ENCODE measurements at regions not wholly inside any gene's neighbourhood (a gene's known extent, or its start where the extent isn't known, plus 50 kb on each side); places are given as distances from the start of the nearest gene placed in this dataset.

- Histone ChIP-seq H2AFZ (ENCODE audit: low read length) (no peak overlapping the region), H3K18ac (ENCODE audit: extremely low read depth, low read length) (no peak overlapping the region), H4K20me1 (replicated peaks in 1 of 2; ENCODE audit: control insufficient read depth in 1 of 2, insufficient read depth in 2 of 2, low read length in 2 of 2) (no peaks in the 10 kb centered on the region), H2BK20ac (ENCODE audit: low read length) (no peak overlapping the region), H3K27me3 (replicated peaks in 1 of 4; ENCODE audit: control insufficient read depth in 3 of 4, extremely low read depth in 1 of 4, insufficient read depth in 3 of 4, low read length in 3 of 4) (no peaks in the 10 kb centered on the region), H3K9me3 (ENCODE audit: insufficient read depth in 2 of 2, low read depth in 1 of 2, low read length in 1 of 2) (no peaks in the 10 kb centered on the region), H2BK120ac (replicated peaks; ENCODE audit: low read depth, low read length) (no peak overlapping the region), H2BK5ac (ENCODE audit: low read depth, low read length) (no peak overlapping the region), H4K91ac (replicated peaks; ENCODE audit: insufficient read length, low read length) (no peak overlapping the region), H3K4me1 (replicated peaks in 1 of 4; ENCODE audit: control insufficient read depth in 3 of 4, insufficient read depth in 4 of 4, low read length in 3 of 4) (no peaks in the 10 kb centered on the region), H3K4ac (replicated peaks; ENCODE audit: insufficient read length, low read depth, low read length) (no peak overlapping the region), H3K79me1 (ENCODE audit: low read depth, low read length) (no peaks in the 10 kb centered on the region), H3K36me3 (ENCODE audit: control insufficient read depth in 2 of 4, insufficient read depth in 4 of 4, low read length in 3 of 4) (no peaks in the 10 kb centered on the region), H3K27ac (ENCODE audit: low read depth, low read length) (no peak overlapping the region), H2BK12ac (ENCODE audit: low read depth, low read length) (no peak overlapping the region), H4K5ac (ENCODE audit: insufficient read length, low read depth, low read length) (no peak overlapping the region), H3K23ac (ENCODE audit: insufficient read length) (no peak overlapping the region), H3K14ac (ENCODE audit: insufficient read length) (no peak overlapping the region), H3K79me2 (ENCODE audit: control insufficient read depth in 1 of 2, insufficient read depth in 2 of 2, low read length in 2 of 2) (no peaks in the 10 kb centered on the region), H3K4me2 (ENCODE audit: insufficient read depth in 1 of 2, low read depth in 2 of 2, low read length in 2 of 2) (no peak overlapping the region), H3K56ac (replicated peaks; ENCODE audit: insufficient read length, low read depth, low read length) (no peak overlapping the region), H2BK15ac (ENCODE audit: low read length) (no peak overlapping the region), H3K4me3 (ENCODE audit: extremely low read depth in 1 of 4, insufficient read depth in 2 of 4, low read depth in 3 of 4, low read length in 4 of 4) (no peak overlapping the region), H4K8ac (ENCODE audit: extremely low read depth, insufficient read depth, low read length) (no peak overlapping the region), H3K23me2 (ENCODE audit: low read depth, low read length) (no peaks in the 10 kb centered on the region), H3K9ac (replicated peaks in 1 of 4; ENCODE audit: extremely low read depth in 1 of 4, low read depth in 3 of 4, low read length in 3 of 4) (no peak overlapping the region), H2AK5ac (ENCODE audit: low read depth, low read length) (no peak overlapping the region)
- 84% methylated on average over 4 of the region's 4 CpGs; no CpG with 5 or more reads in 1 of the 2 experiments for WGBS, 2 experiments (ENCODE audit: extremely low coverage in 1 of 2, insufficient coverage in 1 of 2, insufficient read length in 1 of 2, insufficient replicate concordance in 2 of 2, low coverage in 1 of 2, low lambda C conversion rate in 2 of 2, missing lambda C conversion rate in 1 of 2)
- ChIA-PET CTCF (ENCODE audit: partially characterized antibody) (interaction anchor here (0.6 to 1.6 kb wide), 6 partner anchors 12 to 303 kb away, joined by 3 to 7 read pairs (median 4); no protein-coding TSS in a partner anchor), POLR2A (ENCODE audit: partially characterized antibody) (no interaction called here)
- TF ChIP-seq HDAC2 (IDR thresholded peaks at IDR 0.05; ENCODE audit: borderline replicate concordance in 1 of 2, low read depth in 2 of 2, low read length in 2 of 2), result no peak
- TF ChIP-seq SUZ12 (IDR thresholded peaks at IDR 0.05; ENCODE audit: low read length), result no peak
- TF ChIP-seq FOSL1 (IDR thresholded peaks at IDR 0.05; ENCODE audit: insufficient read depth, low read depth, low read length), result no peak
- TF ChIP-seq JUND (IDR thresholded peaks at IDR 0.05; ENCODE audit: low read length), result no peak
- TF ChIP-seq SAP30 (IDR thresholded peaks at IDR 0.05; ENCODE audit: insufficient read depth, insufficient replicate concordance, low read length), result no peak
- FAIRE-seq (no peak), DNase-seq (ENCODE audit: low read depth in 1 of 2, low spot score in 2 of 2) (no peak)
Measured at GRCh38 chr9:14451949-14452348, 138.0 kb upstream of the NFIB start.
